GM21367 (cell line): ENCODE measurements at regions not wholly inside any gene's neighbourhood (a gene's known extent, or its start where the extent isn't known, plus 50 kb on each side); places are given as distances from the start of the nearest gene placed in this dataset.

ENCODE experiments used
- ATAC-seq: cut with Tn5 transposase; IDR thresholded peaks from one replicate; pipeline ENCODE4 v1.9.1; 2021; ENCODE audit not compliant: unreplicated experiment

DNA sequence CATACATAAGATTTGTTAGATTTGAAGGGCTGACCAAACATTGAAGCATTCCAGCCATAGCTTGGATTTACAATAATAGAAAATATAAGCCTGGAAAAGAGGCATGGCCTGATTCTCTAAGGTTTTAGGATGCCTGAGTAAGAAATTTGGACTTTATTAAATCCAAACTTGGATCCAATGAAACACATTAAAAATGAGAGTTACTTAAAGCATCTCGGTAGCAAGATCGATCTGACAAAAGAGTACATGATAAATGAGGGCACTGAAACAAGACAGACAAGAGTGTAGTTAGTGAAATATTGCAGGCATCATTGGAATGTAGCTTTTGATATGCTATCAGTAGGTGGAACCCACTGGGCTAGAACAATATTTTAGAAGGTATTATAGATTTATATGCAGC is 855.7 kb upstream of the DPPA4 start:
- ATAC-seq = no peak

DNA sequence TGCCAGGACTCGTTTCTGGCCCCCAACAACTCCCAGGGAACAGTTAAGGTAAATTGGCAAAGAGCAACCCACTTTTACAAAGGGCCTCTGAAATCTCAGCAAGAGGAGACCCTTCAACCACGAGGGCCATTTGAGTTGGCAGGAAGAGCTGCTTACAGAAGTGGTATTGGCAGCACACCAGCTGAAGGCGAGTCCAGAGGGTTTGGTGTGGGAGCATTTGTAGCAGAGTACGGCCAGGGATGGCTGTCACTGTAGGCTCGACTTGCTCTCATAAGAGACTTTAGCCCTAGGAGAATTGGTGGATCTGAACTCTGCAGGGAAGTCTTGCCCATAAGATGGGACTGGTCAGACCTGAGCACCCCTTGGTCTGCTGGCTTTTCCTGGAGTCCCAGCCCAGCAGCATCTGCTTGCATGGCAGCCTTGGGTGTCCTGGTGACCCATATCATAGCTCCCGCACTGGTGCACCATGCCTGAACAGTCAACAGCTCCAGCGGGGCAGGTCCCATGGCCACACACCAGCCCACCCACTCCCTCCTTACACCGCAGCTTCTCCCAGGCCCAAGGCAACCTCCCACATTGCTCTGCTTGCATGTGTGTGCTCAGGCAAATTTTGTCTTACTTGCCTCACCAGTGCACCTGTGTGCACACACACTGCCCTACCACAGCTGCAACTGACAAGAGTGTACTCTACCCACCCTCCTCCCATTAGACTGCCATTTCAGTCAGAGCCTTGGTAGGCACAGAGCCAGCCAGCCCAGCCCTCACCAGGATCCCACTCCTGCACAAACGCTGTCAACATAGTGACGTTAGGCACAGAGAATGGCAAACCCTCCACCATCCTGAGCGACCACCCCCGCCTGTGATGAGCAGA is 861.6 kb upstream of the DPPA4 start:
- no peak for ATAC-seq

DNA sequence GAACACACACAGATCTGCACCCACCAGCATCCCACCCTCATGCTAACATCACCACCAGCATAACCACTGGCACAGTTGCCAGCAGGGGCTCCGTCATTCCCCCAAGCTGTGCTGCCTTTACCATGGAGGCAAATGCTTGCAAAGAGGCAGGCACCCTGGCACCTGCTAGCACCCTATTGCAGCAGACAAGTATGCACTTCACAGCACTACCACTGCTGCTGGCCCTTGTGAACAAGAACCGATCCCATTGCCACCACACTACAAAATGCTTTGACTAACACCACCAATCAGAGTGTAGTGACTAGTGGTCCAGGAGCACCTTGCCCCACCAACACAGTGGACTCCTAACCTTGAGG is 862.2 kb upstream of the DPPA4 start:
- ATAC-seq = no peak

DNA sequence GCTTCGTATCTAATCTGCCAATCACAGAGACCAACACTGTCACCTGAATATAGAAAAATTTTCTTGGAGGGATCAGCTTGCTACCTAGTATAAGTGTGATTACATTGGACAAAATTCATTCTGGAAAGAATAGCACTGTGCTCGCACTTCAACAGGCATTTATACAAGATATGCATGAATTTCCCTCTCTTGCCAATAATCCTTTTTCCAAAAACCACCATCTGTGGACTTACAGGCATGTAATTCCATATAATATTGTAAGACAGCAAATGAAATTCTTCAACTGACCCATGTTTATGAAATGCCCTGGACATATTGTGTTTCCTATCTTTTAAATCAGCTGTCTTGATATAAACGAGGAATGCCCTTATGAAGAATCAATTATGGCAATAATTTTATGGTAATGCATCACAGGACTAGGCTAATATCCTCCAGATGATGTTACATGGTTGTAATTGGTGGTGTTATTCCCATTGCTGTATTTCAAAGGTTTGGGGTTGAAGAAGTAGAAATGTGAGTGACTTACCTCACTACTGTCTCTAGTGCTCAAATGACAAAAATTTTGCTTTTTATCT is 861.4 kb upstream of the NECTIN3 start:
- ATAC-seq = no peak

DNA sequence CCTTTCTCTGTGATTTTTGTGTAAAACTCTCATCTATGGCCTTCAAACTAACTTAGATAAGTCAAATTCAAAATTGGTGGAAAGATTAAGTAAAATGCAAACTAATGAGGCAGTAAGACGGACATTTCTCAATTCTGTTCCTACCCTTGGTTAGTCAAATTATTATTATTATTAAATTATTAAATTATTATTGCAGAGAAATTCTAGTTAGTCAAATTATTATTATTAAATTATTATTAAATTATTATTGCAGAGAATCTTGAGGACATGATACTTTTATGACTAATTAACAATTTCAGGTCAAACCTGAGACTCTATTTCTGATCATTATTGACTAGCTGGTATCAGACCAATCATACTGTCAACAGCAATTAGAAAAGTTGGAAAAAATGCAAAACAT is 845.0 kb upstream of the NECTIN3 start:
- ATAC-seq = no peak

DNA sequence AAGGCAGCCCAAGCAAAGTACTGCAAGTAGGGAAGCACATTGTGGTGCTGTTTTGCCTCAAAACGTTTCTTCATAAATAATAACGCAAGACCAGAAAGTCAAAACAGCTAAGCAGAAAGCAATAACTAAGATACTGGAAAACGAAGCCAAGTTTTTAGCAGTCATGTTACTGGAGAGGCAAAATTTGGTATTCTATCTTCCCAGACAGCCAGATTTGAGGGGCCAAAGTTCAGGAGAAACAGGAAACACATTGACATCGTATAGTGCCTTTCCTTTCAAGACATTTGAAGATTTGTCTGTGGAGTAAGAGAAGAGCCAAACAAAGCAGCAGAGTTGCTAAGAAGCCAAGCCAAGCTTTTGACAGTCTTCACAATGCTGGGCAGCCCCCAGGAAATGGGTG is 843.6 kb upstream of the NECTIN3 start:
- ATAC-seq = no peak

DNA sequence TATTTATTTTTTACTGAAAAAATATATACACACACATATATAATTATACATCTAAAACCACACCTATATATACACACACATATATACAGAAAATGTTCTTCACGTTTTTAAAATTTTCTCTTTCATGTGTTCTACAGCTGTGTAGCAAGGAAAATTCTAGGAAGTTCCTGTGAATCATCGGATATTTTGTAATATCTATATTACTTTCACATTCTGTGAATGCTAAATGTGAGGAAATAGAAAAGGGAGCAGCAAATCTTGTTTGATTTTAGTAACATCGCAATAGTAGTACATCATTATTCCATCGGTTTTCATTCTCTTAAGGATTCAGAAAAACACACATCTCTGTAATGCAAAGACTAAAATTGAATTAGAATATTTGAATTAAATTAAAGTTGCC is 836.8 kb upstream of the NECTIN3 start:
- ATAC-seq = no peak

DNA sequence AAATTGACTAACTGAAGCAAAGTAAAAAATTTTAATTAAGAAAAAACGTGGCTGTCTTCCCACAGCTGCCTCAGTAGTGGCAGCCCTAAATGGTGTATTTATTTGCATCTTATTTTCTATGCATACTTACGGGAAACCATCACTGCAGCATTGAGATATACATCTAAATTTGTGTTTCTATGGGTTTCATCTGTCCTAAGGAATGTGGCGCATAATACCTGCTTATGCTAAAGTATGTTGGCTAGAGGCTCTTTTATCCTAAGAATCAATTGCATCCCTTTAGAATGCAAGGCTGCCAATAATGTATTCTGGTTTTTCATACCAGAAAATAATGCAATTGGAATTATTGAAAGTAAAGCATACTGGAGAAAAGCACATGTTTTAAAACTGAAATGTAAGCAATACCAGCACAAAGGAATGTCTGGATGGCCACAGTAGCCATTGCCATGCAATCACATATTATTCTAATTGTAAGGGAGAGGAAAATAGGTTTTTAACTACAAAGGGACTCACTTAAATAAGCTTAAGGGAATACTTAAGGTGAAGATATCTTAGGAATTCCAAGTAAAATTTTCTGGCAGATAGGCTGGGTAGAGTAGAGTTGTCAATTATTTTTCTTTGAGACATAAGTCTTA is 834.5 kb upstream of the NECTIN3 start:
- ATAC-seq = no peak

DNA sequence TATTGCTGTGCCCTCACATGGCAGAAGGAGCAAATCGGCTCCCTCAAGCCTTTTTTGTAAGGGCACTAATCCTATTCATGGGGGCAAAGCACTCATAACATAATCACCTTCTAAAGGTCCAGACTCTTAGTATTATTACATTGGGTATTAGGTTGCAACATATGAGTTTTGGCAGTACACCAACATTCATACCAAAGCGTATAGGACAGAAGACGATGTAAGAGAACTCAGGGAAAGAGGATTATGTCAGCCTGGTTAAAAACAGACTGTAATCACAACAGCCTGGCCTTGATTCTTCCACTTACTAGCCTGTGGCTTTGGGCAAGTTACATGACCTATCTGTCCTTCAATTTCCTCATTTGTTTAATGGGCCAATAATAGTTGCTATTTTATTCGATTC is 828.5 kb upstream of the NECTIN3 start:
- ATAC-seq = no peak

DNA sequence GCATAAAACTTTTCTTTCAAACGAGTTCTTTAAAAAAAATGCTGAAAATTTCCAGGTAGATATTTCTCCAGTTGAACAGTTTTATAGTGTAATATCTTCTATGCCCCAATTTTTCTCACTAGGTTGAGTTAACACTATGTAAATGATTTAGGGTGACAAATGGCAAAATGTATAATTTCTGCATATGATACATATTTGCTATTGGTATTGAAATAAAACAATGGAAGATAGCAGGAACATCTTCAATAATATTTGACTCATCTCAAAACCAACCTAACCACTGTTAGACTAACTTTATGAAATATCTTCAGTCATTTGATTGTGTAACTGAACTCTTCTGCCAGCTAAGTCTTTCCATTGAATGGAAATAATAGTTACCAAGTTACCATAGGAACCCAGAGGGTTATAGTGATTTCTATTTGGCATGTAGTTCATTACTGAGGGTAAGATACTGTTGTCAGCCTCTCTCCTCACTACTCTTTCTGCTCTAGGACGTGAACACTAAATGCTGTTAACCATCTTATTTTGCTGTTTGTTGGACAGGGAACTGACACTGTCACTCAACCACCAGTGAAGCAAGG is 824.7 kb upstream of the NECTIN3 start:
- no peak for ATAC-seq

DNA sequence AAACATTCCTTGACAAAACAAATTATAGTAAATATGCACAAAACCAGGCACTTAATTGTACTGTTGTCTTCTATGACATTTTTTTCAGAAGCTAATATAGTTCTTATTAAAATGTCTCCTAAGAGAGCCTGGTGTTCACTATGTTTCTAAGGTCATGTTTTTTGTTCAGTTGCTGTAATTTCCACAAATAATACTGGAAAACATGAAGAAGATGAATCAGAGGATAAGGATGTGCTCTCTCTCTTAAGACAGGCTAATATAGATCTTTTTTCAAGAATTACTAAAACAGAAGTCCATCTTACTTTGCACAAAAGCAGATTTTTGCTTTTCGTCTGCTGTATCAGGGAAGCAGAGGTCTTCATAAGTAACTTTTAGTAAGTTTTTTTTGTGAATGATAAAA is 823.0 kb upstream of the NECTIN3 start:
- ATAC-seq = no peak

DNA sequence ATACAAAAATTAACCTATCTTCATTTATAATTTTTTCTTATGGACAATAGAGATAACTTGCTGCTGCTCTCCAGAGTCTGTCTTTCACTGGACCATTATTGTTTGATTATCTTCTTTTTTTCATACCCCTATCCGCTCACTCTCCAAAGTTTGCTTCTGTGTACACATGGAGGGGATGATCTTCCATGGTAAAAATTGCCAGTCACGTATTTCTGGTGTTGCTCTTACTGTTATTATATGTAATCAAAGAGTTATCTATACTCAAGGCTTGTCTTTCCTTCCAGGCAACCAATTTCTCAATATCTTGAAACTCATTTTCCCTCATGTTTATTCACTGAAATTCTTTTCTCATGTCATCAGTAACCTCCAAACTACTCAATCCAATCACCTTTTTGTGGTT is 817.8 kb upstream of the NECTIN3 start:
- no peak for ATAC-seq

DNA sequence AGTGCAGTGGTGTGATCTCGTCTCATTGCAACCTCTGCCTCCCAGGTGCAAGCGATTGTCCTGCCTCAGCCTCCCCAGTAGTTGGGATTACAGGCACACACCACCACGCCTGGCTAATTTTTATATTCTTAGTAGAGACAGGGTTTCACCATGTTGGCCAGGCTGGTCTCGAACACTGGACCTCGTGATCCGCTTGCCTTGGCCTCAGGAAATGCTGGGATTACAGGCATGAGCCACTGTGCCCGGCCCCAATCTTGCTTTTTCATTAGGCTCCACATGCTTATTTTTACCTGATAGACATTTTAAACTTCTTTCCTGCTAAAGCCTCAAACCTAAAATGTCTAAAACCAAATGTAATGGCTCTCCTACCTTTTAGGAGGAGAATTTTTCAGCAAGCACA is 817.0 kb upstream of the NECTIN3 start:
- ATAC-seq = no peak

DNA sequence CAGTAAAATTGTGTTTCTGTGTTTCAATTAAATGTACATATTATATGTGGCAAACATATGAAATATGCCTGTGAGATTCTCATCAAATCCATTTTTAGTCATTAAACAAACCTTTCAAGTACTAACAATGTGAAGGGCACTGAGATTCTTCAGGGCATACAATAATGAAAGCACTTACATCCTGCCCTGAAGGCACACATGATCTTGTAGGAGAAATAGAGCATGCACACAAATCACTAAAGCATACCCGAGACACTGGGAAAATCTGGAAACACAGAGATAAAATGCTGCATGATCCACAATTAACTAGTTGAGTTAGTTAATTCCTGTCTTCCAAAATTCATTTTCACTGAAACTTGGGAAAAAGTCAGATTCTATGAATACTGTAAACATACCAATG is 810.5 kb upstream of the NECTIN3 start:
- no peak for ATAC-seq

DNA sequence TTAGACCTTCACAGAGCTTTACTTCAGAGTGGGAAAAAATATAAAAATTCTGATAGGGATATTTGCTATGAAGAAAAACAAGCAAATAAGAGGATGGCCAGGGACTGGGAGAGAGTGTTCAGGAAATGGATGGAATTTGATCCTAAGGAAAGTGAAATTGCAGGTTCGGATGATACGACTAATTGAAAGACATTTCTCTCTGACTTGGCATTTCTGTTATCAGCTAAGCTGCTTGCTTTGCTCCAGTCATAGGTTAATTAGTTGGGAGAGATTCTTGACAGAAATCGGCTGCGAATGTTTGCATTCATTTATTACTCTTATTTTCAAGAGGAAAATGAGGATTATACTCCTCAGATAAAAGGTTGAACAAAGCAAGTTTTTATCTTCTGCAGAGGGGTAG is 808.7 kb upstream of the NECTIN3 start:
- ATAC-seq = no peak

DNA sequence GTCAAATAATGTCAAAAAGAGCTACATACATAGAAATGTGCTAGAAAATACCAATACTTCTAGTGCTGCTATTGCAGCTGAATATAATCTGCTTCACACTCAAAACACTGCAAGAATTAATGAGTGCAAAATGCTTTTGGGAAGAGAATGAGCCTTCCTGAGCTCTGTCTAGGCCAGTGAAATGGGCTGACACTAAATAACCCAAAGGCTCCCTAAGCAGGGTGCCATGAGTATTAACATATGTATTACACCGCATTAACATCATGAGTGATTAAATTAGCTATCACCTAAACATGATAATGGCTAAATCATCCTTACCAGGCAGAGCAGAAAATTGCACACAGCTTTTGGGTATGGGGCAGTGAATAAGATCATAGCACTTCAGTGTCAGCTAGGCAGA is 806.3 kb upstream of the NECTIN3 start:
- ATAC-seq = no peak

DNA sequence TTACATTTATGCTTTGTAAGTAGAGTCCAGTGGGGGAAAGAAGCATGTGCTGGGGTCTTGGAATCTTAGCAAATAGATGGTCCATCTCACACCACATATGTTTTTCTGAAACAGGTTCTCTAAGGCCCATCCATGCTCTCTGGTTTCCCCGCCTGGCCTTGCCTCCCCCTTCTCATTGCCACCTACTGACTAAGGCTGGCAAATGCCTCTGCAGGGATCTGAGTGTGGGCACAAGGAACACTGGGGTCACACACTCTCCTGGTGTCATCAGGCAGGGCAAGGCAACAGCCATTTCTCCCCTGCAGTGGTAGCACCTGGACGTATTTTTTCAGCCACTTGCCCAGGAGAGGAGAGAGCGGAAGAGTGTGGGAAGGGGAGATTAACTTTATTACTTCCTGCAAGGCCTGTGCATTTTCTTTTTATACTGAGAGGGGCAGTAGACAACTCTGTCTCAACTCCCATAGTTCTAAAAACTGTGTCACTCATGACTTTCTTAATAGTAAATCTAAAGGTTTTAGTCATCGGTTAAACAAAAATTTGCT is 804.2 kb upstream of the NECTIN3 start:
- no peak for ATAC-seq

DNA sequence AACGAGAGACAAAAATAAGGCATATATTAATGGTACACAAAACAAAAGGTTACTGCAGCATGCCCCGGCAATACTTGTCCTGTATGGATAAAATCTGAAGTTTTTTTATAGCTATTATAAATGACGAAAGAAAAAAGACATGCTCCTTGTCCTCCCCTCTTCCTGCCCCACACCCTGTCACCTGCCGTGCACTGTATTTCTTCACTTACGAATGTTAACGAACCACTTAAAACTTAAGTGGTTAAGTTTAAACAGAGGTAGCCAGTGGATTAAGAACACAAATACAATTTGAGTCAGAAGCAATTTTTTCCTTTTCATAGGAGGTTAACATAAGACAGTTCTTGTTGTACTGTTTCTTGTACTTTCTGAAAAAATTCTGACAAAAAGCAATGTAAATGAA is 799.1 kb upstream of the NECTIN3 start:
- ATAC-seq = no peak

DNA sequence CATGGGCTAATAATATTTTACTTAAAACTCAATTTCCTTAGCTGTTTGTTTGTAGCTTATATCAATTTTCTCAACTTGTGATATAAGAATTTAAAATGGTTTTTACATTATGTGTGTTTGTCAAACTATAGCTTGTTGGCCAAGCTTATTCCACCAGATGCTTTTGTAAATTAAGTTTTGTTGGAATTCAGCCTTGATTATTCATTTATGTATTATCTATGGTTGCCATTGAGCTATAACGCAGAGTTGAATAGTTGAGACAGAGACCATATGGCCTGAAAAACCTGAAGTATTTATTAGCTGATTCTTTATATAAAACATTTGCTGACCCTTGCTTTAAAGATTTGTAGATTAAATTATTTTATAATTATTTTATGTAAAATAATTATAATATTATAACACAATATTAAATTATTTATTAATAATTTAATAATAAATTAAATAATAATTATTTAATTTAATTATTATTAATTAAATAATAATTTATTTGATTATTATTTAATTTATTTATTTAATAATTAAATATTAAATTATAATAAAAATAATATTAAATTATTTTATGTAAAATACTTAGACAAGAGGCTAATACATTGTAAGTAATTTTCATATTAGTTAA is 779.6 kb upstream of the NECTIN3 start:
- ATAC-seq = no peak

DNA sequence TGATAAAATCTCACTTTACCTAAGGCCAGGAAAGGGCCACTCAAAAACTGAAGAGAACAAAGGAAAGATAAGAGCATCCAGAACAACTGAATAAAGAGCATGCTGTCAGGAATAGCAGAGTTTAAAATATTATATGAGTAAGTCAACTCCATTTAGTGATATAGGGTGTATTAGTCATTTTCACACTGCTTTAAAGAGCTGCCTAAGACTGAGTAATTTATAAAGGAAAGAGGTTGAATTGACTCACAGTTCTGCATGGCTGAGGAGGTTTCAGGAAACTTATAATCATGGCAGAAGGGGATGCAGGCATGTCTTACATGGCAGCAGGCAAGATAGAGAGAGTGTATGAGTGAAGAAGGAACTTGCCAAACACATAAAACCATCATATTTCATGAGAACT is 778.0 kb upstream of the NECTIN3 start:
- no peak for ATAC-seq

DNA sequence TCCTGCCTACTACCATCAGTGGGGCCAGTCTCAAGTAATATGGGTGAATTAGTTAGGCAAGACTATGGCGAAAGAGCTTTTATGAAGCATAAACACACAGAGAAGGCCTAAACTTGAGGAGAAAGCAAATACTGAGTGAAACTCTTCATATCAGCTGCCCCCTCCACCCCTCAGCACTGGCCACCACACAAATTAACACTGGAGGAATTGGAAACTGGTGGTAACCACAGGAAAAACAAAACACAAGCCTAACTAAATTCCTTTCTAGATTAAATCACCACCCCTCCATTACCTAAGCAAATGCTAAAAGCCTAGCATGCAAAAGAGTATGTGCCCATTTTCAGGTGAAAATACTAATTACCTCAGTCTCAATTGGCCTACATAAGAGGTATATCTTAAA is 774.7 kb upstream of the NECTIN3 start:
- no peak for ATAC-seq
